ENCODE measurements at regions not wholly inside any gene's neighbourhood (a gene's known extent, or its start where the extent isn't known, plus 50 kb on each side); places are given as distances from the start of the nearest gene placed in this dataset.

- DNase-seq (ENCODE audit: extremely low read depth in 1 of 4, low spot score in 3 of 4) (no peak), FAIRE-seq (no peak), ATAC-seq (no peak)
- CTCF ChIA-PET (ENCODE audit: low intra/inter-chr PET ratio): no interaction called here
- in situ Hi-C loops (cut with MboI): no loop called here
- Histone ChIP-seq H3K4me2 (ENCODE audit: insufficient read depth, low read length) (no peak overlapping the region), H3K9me3 (replicated peaks; ENCODE audit: control insufficient read depth, insufficient read depth, low read depth, low read length) (no peaks in the 10 kb centered on the region), H3K9me1 (ENCODE audit: control insufficient read depth, insufficient read depth, low read length) (no peaks in the 10 kb centered on the region), H3K27ac (ENCODE audit: extremely low read depth, low read depth, low read length) (no peak overlapping the region), H2AFZ (ENCODE audit: low read depth, low read length) (no peak overlapping the region), H3K79me2 (ENCODE audit: control insufficient read depth, insufficient read depth, low read length) (no peaks in the 10 kb centered on the region), H3K9ac (ENCODE audit: insufficient read depth in 1 of 2, low read depth in 2 of 2, low read length in 2 of 2) (no peak overlapping the region), H4K20me1 (replicated peaks; ENCODE audit: control insufficient read depth, insufficient read depth, low read length) (no peaks in the 10 kb centered on the region), H3K4me1 (replicated peaks in 1 of 2; ENCODE audit: control insufficient read depth in 2 of 2, insufficient read depth in 2 of 2, low read length in 2 of 2) (no peaks in the 10 kb centered on the region), H3K36me3 (ENCODE audit: control insufficient read depth, insufficient read depth, low read length) (no peaks in the 10 kb centered on the region), H3K4me3 (no peak overlapping the region), H3K27me3 (ENCODE audit: control insufficient read depth in 2 of 2, insufficient read depth in 2 of 2, low read length in 2 of 2) (peaks cover 2 to 10% of the 10 kb centered on the region in 2 experiments; a peak in 1 of 5 replicates)
- intact Hi-C loops (cut with micrococcal nuclease): no loop called here
- WGBS (ENCODE audit: insufficient coverage, low coverage, missing lambda C conversion rate): 0% methylated on average over 5 of the region's 5 CpGs
- BruUV-seq (replicated peaks): no TSS peak
- POLR2A ChIA-PET: no interaction called here
- TF ChIP-seq PKNOX1 (IDR thresholded peaks at IDR 0.05) (no peak), MTA1 (IDR thresholded peaks at IDR 0.05; ENCODE audit: borderline replicate concordance) (no peak), HMGN3 (IDR thresholded peaks at IDR 0.05; ENCODE audit: borderline replicate concordance, extremely low read depth, insufficient read length, low read depth, low read length) (no peak), MCM7 (IDR thresholded peaks at IDR 0.05) (no peak), STAG1 (CRISPR knock-in tag; IDR thresholded peaks at IDR 0.05; ENCODE audit: borderline replicate concordance) (no peak), HDAC8 (tag; IDR thresholded peaks at IDR 0.05) (no peak), MYC (IDR thresholded peaks at IDR 0.05; ENCODE audit: low read depth, low read length) (no peak), MYC (CRISPR knock-in tag; IDR thresholded peaks at IDR 0.05; ENCODE audit: borderline replicate concordance, low read depth) (no peak), TCF7 (IDR thresholded peaks at IDR 0.05; ENCODE audit: borderline replicate concordance) (no peak), FOXO4 (CRISPR knock-in tag; IDR thresholded peaks at IDR 0.05) (no peak), STAT5B (CRISPR knock-in tag; IDR thresholded peaks at IDR 0.05) (no peak), ZNF609 (CRISPR knock-in tag; IDR thresholded peaks at IDR 0.05; ENCODE audit: borderline replicate concordance) (no peak), CHD4 (IDR thresholded peaks at IDR 0.05; ENCODE audit: insufficient read depth, insufficient replicate concordance, low read depth, low read length, poor library complexity, severe bottlenecking) (no peak), FOXM1 (IDR thresholded peaks at IDR 0.05; ENCODE audit: low read depth) (no peak), FOXM1 (CRISPR knock-in tag; IDR thresholded peaks at IDR 0.05; ENCODE audit: low read depth) (no peak), SRSF3 (IDR thresholded peaks at IDR 0.05; ENCODE audit: insufficient read depth, low read length) (no peak), RB1 (IDR thresholded peaks at IDR 0.05; ENCODE audit: low read depth) (no peak), ZNF12 (CRISPR knock-in tag; IDR thresholded peaks at IDR 0.05) (no peak)
These were observed 73.5 kb downstream of the SC5D start for GRCh38 chr11:121366038-121366437.

Data from K562 (cell line).